ENCODE measurements at regions not wholly inside any gene's neighbourhood (a gene's known extent, or its start where the extent isn't known, plus 50 kb on each side); places are given as distances from the start of the nearest gene placed in this dataset.
"Not testable (repeated sequence)": the region's sequence is repeated elsewhere in the genome, so short reads cannot be mapped to it uniquely, and the experiment has no call there.

- DNase-seq (ENCODE audit: low read depth in 2 of 3, low spot score in 1 of 3), result no peak
These were observed 359.0 kb upstream of the ANKRD30A start for GRCh38 chr10:36766415-36766810.

GRCh38 chr10:36765782-36766414 is 359.5 kb upstream of the ANKRD30A start:
- no peak for DNase-seq (ENCODE audit: low read depth in 2 of 3, low spot score in 1 of 3)

GRCh38 chr10:36764823-36765222 is 360.6 kb upstream of the ANKRD30A start:
- no peak for DNase-seq (ENCODE audit: low read depth in 2 of 3, low spot score in 1 of 3)

GRCh38 chr10:36761121-36761520 is 364.3 kb upstream of the ANKRD30A start:
- no peak for DNase-seq (ENCODE audit: low read depth in 2 of 3, low spot score in 1 of 3)

GRCh38 chr10:36759141-36759805 is 366.1 kb upstream of the ANKRD30A start:
- DNase-seq (ENCODE audit: low read depth in 2 of 3, low spot score in 1 of 3), result no peak

GRCh38 chr10:36748128-36748871 is 377.1 kb upstream of the ANKRD30A start:
- no peak for DNase-seq (ENCODE audit: low read depth in 2 of 3, low spot score in 1 of 3)

- no peak for DNase-seq (ENCODE audit: low read depth in 2 of 3, low spot score in 1 of 3)
These were observed 385.4 kb upstream of the ANKRD30A start for GRCh38 chr10:36739884-36740445.

- DNase-seq (ENCODE audit: low read depth in 2 of 3, low spot score in 1 of 3), result no peak
These were observed 386.5 kb upstream of the ANKRD30A start for GRCh38 chr10:36738738-36739431.

GRCh38 chr10:36736311-36736710 is 389.1 kb upstream of the ANKRD30A start:
- DNase-seq (ENCODE audit: low read depth in 2 of 3, low spot score in 1 of 3), result no peak

GRCh38 chr10:36734590-36734989 is 390.8 kb upstream of the ANKRD30A start:
- not testable (repeated sequence) for DNase-seq (ENCODE audit: low read depth in 2 of 3, low spot score in 1 of 3)

- DNase-seq (ENCODE audit: low read depth in 2 of 3, low spot score in 1 of 3), result no peak
These were observed 395.1 kb upstream of the ANKRD30A start for GRCh38 chr10:36730316-36730715.

GRCh38 chr10:36728626-36729025 is 396.8 kb upstream of the ANKRD30A start:
- DNase-seq (ENCODE audit: low read depth in 2 of 3, low spot score in 1 of 3), result no peak

- no peak for DNase-seq (ENCODE audit: low read depth in 2 of 3, low spot score in 1 of 3)
These were observed 399.5 kb upstream of the ANKRD30A start for GRCh38 chr10:36725581-36726520.

GRCh38 chr10:36722777-36723176 is 402.6 kb upstream of the ANKRD30A start:
- no peak for DNase-seq (ENCODE audit: low read depth in 2 of 3, low spot score in 1 of 3)

- DNase-seq (ENCODE audit: low read depth in 2 of 3, low spot score in 1 of 3), result no peak
These were observed 403.5 kb upstream of the ANKRD30A start for GRCh38 chr10:36721871-36722270.

- DNase-seq (ENCODE audit: low read depth in 2 of 3, low spot score in 1 of 3), result no peak
These were observed 404.5 kb upstream of the ANKRD30A start for GRCh38 chr10:36720895-36721294.

- no peak for DNase-seq (ENCODE audit: low read depth in 2 of 3, low spot score in 1 of 3)
These were observed 408.3 kb upstream of the ANKRD30A start for GRCh38 chr10:36717118-36717517.

- DNase-seq (ENCODE audit: low read depth in 2 of 3, low spot score in 1 of 3), result no peak
These were observed 409.1 kb upstream of the ANKRD30A start for GRCh38 chr10:36716291-36716690.

- DNase-seq (ENCODE audit: low read depth in 2 of 3, low spot score in 1 of 3), result no peak
These were observed 412.7 kb upstream of the ANKRD30A start for GRCh38 chr10:36712695-36713094.

GRCh38 chr10:36711361-36711760 is 414.0 kb upstream of the ANKRD30A start:
- DNase-seq (ENCODE audit: low read depth in 2 of 3, low spot score in 1 of 3), result no peak
